GM12872 (cell line): ENCODE measurements at regions not wholly inside any gene's neighbourhood (a gene's known extent, or its start where the extent isn't known, plus 50 kb on each side); places are given as distances from the start of the nearest gene placed in this dataset.

Experiments
- TF ChIP-seq, protein P1 (sequence below): IDR thresholded peaks from 3 replicates; pipeline ENCODE4 v1.5.1; 2011; ENCODE audit warnings: low read depth, mild to moderate bottlenecking, low read length, moderate library complexity; ENCODE audit not compliant: insufficient read depth

DNA sequence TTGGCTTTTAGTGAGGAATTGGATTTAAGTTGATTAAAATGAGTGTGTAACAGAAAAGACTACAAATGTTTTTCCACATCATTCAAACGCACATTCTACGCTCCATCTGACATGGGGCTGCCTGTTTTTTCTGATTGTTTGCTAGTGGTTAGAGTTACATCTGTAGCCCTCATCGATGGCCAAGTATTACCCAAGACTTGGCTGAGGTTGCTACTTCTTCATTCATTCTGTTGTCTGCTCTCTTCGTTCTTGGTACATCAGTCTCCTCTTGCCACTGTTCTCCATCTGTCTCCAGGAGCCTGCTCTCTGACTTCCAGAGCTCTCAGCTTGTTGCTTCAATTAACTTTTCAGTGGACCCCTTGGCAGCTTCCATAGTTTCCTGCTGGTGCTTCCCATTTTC lies 1844.6 kb upstream of the TENM3 start:
- TF ChIP-seq, protein P1, sequence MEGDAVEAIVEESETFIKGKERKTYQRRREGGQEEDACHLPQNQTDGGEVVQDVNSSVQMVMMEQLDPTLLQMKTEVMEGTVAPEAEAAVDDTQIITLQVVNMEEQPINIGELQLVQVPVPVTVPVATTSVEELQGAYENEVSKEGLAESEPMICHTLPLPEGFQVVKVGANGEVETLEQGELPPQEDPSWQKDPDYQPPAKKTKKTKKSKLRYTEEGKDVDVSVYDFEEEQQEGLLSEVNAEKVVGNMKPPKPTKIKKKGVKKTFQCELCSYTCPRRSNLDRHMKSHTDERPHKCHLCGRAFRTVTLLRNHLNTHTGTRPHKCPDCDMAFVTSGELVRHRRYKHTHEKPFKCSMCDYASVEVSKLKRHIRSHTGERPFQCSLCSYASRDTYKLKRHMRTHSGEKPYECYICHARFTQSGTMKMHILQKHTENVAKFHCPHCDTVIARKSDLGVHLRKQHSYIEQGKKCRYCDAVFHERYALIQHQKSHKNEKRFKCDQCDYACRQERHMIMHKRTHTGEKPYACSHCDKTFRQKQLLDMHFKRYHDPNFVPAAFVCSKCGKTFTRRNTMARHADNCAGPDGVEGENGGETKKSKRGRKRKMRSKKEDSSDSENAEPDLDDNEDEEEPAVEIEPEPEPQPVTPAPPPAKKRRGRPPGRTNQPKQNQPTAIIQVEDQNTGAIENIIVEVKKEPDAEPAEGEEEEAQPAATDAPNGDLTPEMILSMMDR, result no peak

DNA sequence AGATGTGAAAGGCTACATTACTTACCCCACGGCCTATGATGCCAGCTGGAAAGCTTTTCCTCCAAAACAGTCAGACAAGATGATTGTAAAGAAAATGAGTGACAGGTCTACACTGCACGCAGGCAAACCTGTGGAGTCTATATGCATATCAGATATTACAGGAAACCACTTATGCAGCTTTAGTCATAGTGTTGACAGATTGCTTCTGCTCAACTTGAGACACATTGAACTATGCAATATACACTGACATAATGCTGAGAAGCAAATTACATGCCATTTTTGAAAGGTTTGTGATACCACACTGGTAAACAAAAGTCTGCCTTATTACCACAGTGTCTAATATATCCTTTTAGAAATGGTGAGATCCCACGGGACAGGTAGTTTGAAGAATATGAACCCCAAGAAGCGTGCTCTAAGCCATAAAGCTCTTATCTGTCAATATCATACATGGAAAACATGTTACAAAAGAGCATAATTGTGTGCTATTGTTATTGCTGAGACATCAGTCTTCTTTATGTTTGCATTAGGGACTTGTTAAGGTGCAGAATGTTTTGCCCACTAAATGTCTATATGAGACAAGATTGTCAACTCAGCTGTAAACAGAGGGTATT lies 1835.8 kb upstream of the TENM3 start:
- TF ChIP-seq, protein P1, result no peak

DNA sequence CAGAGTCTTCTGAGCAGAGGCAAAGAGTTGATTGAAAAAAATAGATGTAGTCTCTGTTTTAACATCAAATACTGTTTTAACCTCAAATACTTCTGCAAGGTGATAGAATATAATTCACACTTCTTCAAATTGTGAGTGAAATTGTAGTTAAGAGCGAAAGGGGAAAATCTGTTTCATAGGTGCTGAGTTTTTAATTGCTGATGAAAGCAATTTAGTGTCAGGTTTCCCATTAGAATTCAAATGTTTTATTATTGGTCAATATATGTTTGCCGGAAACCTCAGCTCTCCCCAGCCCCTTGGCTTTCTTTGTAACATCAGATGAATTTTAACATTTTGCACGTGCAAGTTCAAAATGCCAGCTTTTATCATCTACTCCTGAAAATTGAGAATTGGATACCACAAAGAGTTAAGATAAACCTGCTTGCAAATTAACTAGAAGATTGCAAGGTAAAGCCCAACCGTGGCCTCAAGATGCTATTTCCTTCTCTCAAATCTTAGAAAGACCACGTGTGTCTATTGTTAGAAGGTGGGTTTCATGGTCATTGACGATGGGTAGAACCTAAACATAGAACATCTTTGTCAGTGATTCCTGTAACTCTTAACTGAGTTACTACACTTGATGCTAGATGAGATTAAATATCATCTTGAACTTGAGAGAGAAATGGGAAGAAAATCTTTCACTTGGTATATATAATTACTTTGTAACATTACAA lies 1824.2 kb upstream of the TENM3 start:
- TF ChIP-seq, protein P1, result no peak

DNA sequence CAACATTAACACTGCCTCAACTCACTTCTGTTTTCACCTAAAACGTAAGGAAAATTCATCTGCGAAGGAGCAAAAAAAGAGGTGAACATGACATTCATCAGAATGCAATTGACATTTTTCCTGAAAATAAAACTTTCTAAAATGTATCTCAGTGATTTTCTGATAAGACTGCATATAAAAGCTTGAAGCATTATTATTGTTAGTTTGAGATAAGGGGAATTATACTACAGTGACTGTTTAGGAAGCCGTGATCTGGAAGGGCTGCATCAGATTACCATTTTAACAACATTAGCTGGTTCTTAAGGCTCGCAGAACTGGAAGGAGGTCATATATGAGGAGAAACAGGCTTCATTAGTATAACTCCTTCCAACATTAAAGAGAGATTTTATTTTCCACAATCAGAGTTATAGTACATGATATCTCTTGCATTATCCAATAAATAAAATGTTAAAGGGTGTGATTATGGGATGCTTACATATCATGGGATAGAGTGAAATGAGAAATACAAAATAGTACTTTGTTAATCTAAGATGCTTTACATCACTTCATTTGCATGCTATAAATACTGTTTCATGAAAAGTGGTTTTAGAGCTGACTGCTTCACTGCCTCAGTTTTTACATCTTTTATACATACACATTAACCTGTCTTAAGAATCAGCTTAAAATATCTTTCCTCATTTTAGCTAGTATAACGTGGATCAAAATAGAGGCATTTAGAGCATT lies 1820.1 kb upstream of the TENM3 start:
- TF ChIP-seq, protein P1, result no peak

DNA sequence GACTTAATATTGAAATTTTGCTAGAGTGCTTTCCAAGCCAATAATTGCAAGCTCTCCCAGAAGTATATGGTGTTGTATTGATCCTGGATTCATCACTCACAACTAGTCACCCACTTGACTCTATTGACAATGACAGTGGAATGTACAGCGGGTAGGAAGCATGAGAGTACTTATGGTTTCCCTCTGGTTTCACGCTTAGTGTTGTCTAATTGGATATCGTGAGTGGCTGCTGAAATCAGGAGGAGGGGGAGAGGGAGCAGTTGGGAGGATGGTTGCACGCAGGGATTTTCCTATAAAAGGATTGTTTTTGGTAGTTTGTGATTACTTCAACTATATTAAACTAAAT lies 1819.5 kb upstream of the TENM3 start:
- TF ChIP-seq, protein P1, result no peak

DNA sequence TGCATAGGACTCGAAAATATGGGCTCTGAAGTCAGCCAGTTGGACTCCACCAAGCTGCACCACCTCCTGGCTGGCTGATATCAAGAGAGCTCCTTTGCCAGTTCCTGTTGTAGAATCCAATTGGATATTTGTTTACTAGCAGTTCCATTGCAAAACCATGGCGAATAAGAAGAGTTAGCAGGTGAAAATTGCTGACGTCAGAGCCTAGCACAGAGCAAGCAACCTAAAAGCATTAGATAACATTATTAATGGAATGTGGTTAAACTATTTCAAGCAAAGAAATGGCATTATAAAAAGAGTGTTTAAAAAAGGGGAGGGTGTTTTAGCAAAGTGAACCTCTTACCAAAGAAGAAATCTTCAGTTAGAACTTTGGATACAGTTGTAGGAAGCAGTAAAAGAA lies 1816.3 kb upstream of the TENM3 start:
- TF ChIP-seq, protein P1, result no peak

DNA sequence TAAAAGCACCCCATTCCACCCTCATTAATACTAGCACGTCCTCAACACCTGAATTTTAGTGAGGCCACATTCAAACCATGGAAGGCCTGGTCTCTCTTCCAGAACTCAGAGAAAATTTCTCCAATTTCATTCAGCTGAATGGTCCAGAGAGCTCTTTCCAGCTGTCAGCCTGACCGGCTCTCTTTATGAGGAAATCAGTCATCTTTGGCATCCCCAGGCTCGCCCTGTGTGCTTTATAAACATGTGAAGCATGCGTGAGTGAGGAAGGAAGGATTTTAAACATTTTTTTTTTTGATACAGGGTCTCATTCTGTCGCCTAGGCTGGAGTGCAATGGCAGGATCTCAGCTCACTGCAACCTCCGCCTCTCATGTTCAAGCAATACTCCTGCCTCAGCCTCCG lies 1812.9 kb upstream of the TENM3 start:
- TF ChIP-seq, protein P1, result no peak
